Transverse colon (tissue), 4 donors: ENCODE measurements at regions not wholly inside any gene's neighbourhood (a gene's known extent, or its start where the extent isn't known, plus 50 kb on each side); places are given as distances from the start of the nearest gene placed in this dataset.

Source experiments
- CTCF ChIP-seq, 5 experiments: fragments of 200-600 bp in 3 of 5; fragments of 450-650 bp in 2 of 5; sonication (generic) in 3 of 5; IDR thresholded peaks; 1 replicate in 2 of 5; 2 replicates in 3 of 5; pipeline ENCODE4 v1.5.1; 2016 to 2017; ENCODE audit warnings: antibody characterized with exemption in 5 of 5, inconsistent platforms in 3 of 5, mild to moderate bottlenecking in 2 of 5, moderate library complexity in 1 of 5
- EP300 ChIP-seq: sonication (generic); formaldehyde crosslinking; IDR thresholded peaks from one replicate; pipeline ENCODE4 v1.6.1; 2017; ENCODE audit warnings: antibody characterized with exemption, low read depth
- POLR2A ChIP-seq: fragments of 450-650 bp; IDR thresholded peaks from one replicate; pipeline ENCODE4 v1.6.1; 2016; ENCODE audit warnings: antibody characterized with exemption, mild to moderate bottlenecking, moderate library complexity
- POLR2AphosphoS5 ChIP-seq, 3 donors: sonication (generic); formaldehyde crosslinking; IDR thresholded peaks; one replicate each; pipeline ENCODE4 v1.6.1; 2016; ENCODE audit warnings: antibody characterized with exemption in 3 of 3

- TF ChIP-seq CTCF (IDR thresholded peaks at IDR 0.05) (no peak), POLR2AphosphoS5 (IDR thresholded peaks at IDR 0.05) (no peak), EP300 (no peak), POLR2A (no peak)
Measured at GRCh38 chr2:128867936-128868636, 549.4 kb upstream of the HS6ST1 start.
